Lower leg skin (tissue), 4 donors: ENCODE measurements at regions not wholly inside any gene's neighbourhood (a gene's known extent, or its start where the extent isn't known, plus 50 kb on each side); places are given as distances from the start of the nearest gene placed in this dataset.

Experiments
- DNase-seq, 2 donors: peaks; one replicate each; pipeline ENCODE4 v3.0.0-alpha.2; 2019; ENCODE audit warnings: low spot score in 2 of 2
- H3K4me3 ChIP-seq: fragments of 200-600 bp; sonication (generic); 2 replicates; pipeline ENCODE4 v1.5.1; 2017; ENCODE audit warnings: mild to moderate bottlenecking, low read depth; ENCODE audit not compliant: poor library complexity, severe bottlenecking
- POLR2A ChIP-seq, 2 donors: fragments of 450-650 bp; IDR thresholded peaks; one replicate each; pipeline ENCODE4 v1.6.1; 2016 to 2017; ENCODE audit warnings: antibody characterized with exemption in 2 of 2, mild to moderate bottlenecking in 1 of 2, moderate library complexity in 1 of 2
- WGBS, 2 donors: methylation state at CpG; one replicate each; pipeline ENCODE4 v1.1.5; 2018; 5-methylcytosine and 5-hydroxymethylcytosine counted together
- intact Hi-C: fragments of 100-400 bp; cut with DNase I; formaldehyde crosslinking; loops from one replicate; pipeline ENCODE4 v1.15.0; 2023; ENCODE audit warnings: low total_unique reads
- TF ChIP-seq, protein P1 (sequence below), 3 donors: fragments of 450-650 bp; IDR thresholded peaks; one replicate each; pipeline ENCODE4 v1.5.1; 2016; ENCODE audit warnings: antibody characterized with exemption in 3 of 3, mild to moderate bottlenecking in 3 of 3, moderate library complexity in 2 of 3

DNA sequence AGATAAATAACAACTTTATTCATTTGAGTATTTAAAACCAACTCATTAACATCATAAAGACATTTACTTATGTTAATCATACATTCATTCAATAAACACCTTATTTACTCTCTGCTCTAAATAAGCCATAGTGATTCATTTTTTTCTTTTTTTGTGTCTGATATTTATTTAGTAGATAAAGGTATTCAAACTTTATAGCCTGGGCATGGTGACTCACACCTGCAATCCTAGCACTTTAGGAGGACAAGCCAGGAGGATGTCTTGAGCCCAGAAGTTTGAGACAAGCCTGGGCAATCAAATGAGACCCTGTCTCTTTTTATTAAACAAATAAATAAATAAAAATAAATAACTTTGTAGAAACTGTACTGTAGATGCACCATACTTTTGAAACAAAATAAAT is 771.3 kb upstream of the PCDH7 start:
- H3K4me3 ChIP-seq, result no peak overlapping the region
- intact Hi-C loops, result no loop called here
- DNase-seq, result no peak
- no peak for TF ChIP-seq POLR2A (IDR thresholded peaks at IDR 0.05)
- TF ChIP-seq, protein P1, sequence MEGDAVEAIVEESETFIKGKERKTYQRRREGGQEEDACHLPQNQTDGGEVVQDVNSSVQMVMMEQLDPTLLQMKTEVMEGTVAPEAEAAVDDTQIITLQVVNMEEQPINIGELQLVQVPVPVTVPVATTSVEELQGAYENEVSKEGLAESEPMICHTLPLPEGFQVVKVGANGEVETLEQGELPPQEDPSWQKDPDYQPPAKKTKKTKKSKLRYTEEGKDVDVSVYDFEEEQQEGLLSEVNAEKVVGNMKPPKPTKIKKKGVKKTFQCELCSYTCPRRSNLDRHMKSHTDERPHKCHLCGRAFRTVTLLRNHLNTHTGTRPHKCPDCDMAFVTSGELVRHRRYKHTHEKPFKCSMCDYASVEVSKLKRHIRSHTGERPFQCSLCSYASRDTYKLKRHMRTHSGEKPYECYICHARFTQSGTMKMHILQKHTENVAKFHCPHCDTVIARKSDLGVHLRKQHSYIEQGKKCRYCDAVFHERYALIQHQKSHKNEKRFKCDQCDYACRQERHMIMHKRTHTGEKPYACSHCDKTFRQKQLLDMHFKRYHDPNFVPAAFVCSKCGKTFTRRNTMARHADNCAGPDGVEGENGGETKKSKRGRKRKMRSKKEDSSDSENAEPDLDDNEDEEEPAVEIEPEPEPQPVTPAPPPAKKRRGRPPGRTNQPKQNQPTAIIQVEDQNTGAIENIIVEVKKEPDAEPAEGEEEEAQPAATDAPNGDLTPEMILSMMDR (IDR thresholded peaks at IDR 0.05), result no peak

DNA sequence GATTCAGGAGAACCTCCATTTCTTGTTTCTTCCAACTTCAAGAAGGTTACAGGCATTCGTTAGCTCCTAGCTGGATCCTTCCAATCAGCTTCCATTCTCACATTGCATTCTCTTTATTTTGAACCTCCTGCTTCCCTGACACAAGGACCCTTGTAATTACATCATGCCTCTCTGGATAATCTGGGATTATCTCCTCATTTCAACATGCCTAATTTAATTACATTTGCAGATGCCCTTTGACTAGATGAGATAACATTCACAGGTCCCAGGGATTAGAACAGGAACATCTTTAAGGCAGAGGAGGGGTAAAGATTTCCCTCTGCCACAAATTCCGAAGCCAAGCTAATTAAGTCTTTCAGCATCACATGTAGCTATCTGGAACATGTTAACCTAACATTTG is 753.8 kb upstream of the PCDH7 start:
- DNase-seq, result no peak
- WGBS, 2 donors, result 70 to 72% methylated on average over 2 of the region's 2 CpGs

DNA sequence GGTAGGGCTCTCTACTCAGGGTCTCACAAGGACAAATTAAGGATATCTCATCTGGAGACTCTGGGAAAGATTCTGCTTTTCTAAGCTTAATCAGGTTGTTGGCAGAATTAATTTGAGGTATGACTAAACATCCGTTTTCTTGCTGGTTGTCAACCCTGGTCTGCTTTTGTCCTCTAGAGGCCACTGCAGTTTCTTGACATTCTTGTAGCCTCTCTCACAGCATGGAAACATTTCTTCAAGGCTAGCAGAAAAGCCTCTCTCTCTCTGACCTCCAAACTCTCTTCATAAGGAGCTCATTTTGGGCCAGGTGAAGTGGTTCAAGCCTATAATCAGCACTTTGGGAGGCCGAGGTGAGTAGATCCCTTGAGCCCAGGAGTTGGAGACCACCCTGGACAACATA is 749.5 kb upstream of the PCDH7 start:
- TF ChIP-seq, protein P1 (IDR thresholded peaks at IDR 0.05), result no peak
- no peak for TF ChIP-seq POLR2A (IDR thresholded peaks at IDR 0.05)
- intact Hi-C loops, result no loop called here
- DNase-seq, result no peak
- WGBS, 2 donors, result 68 to 76% methylated on average over 2 of the region's 2 CpGs
- H3K4me3 ChIP-seq, result no peak overlapping the region

More for the DNA sequence above, 753.8 kb upstream of the PCDH7 start:
- no peak for TF ChIP-seq POLR2A (IDR thresholded peaks at IDR 0.05)
- TF ChIP-seq, protein P1 (IDR thresholded peaks at IDR 0.05), result no peak
- intact Hi-C loops, result no loop called here
- no peak overlapping the region for H3K4me3 ChIP-seq

DNA sequence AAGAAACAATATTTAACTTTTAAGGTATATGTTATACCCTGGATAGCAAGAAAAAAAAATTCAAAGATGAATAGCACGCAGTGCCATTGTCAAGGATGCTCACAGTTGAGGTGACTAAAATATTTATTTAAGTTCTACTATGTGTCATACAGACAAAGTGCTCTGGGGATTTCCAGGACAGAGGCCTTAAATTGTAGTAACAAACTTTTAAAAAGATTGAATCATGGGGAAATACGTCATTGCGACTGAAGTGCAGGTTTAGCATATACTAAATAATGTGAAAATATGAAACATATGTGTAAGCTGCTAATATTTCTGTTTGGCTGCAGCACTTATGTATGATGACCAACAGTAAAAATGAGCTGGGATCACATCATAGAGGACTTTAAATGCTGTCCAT is 748.0 kb upstream of the PCDH7 start:
- WGBS, 2 donors, result 64 to 65% methylated on average over 3 of the region's 3 CpGs
- no peak for DNase-seq
- no peak overlapping the region for H3K4me3 ChIP-seq
- TF ChIP-seq, protein P1 (IDR thresholded peaks at IDR 0.05), result no peak
- TF ChIP-seq POLR2A (IDR thresholded peaks at IDR 0.05), result no peak
- intact Hi-C loops, result no loop called here

DNA sequence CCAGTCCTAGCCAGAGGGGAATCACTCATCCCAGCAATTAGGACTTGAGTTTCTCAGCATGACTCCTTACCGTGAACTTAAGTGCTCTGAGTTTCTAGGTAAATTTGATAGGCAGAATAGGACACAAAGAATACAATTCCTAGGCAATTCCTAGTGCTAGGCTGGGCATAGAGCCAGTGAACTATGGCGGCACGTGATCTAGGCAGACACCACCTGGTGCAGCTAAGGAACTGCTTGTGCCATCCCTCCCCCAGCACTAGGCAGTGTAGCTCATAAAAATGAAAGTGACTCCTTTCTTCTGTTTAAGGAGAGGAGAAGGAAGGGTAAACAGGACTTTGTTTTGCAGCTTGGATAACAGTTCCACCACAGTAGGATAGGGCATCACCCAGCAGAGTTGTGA is 736.3 kb upstream of the PCDH7 start:
- TF ChIP-seq, protein P1 (IDR thresholded peaks at IDR 0.05), result no peak
- TF ChIP-seq POLR2A (IDR thresholded peaks at IDR 0.05), result no peak
- WGBS, 2 donors, result 80 to 82% methylated on average over 3 of the region's 3 CpGs
- intact Hi-C loops, result no loop called here
- H3K4me3 ChIP-seq, result no peak overlapping the region
- DNase-seq, result no peak

DNA sequence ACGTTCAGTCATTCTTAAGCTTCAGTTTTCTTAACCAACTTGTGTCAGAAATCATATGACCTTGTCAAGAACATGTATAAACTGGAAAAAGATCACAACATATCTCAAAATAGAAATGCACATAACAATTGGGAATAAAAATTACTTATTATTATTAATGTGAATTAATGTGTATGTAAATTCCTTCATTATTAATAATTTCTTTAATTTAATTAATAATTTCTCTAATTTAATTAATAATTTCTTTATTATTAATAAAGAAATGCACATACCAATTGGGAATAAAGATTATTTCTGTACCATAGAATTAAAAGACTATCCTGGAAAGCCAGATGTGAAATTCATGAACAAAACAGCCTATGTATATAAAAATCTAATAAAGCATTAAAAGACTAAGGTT is 718.5 kb upstream of the PCDH7 start:
- intact Hi-C loops, result no loop called here
- WGBS, 2 donors, result 68 to 70% methylated on average over 1 of the region's 1 CpG
- no peak for DNase-seq
- H3K4me3 ChIP-seq, result no peak overlapping the region
- TF ChIP-seq, protein P1 (IDR thresholded peaks at IDR 0.05), result no peak
- TF ChIP-seq POLR2A (IDR thresholded peaks at IDR 0.05), result no peak
